Germinal center (tissue), 1 donor: ENCODE measurements at regions not wholly inside any gene's neighbourhood (a gene's known extent, or its start where the extent isn't known, plus 50 kb on each side); places are given as distances from the start of the nearest gene placed in this dataset.

Experiments used
- DNase-seq: peaks from one replicate; pipeline ENCODE4 v3.0.0; 2012; ENCODE audit warnings: mixed read lengths, low spot score

DNA sequence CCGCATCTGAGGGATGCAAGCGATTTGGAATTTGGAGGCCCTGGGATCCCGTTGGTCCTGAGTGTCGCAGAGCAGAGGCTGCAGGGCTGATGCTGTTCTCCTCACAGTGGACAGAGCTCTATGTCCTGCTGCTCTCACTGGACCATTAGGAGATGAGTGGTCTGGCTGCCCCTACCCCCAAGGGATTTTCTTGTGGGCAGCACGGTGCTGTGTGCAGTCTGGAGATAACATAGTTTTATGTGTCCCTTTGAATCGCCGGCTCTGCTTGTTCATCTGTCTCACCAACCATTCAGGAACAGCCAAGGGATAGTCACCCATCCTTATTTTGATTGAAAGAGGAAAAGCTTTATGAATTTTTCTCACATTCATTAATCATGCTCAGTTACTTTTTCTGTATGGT lies 49.9 kb downstream of the CHRM3 start:
- no peak for DNase-seq

DNA sequence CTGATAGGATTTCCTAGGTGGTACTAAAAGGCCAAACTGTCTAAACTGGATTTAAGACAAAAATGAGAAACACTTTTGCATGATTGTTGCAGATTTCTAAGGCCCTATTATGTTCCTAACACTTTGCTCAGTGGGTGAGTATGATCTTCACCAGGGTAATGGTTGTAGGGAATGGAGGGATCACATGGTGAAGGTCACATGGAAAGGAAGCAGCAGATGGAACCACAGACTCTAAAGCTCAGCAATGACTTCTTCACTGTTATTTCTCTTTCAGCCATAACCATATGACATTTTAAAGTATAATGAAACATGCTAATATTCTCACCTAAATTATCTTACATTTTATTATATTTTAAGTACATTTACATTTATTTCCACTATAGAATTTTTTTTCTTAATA lies 51.5 kb downstream of the CHRM3 start:
- DNase-seq, result no peak

- no peak for DNase-seq
These were observed 52.5 kb downstream of the CHRM3 start for GRCh38 chr1:239438891-239439290.

GRCh38 chr1:239443361-239443760 lies 57.0 kb downstream of the CHRM3 start:
- DNase-seq, result no peak

GRCh38 chr1:239446611-239447010 lies 60.2 kb downstream of the CHRM3 start:
- DNase-seq, result no peak

- DNase-seq, result no peak
These were observed 62.5 kb downstream of the CHRM3 start for GRCh38 chr1:239448911-239449310.

- DNase-seq, result no peak
These were observed 69.4 kb downstream of the CHRM3 start for GRCh38 chr1:239455743-239456142.

- DNase-seq, result no peak
These were observed 70.4 kb downstream of the CHRM3 start for GRCh38 chr1:239456788-239457187.

DNA sequence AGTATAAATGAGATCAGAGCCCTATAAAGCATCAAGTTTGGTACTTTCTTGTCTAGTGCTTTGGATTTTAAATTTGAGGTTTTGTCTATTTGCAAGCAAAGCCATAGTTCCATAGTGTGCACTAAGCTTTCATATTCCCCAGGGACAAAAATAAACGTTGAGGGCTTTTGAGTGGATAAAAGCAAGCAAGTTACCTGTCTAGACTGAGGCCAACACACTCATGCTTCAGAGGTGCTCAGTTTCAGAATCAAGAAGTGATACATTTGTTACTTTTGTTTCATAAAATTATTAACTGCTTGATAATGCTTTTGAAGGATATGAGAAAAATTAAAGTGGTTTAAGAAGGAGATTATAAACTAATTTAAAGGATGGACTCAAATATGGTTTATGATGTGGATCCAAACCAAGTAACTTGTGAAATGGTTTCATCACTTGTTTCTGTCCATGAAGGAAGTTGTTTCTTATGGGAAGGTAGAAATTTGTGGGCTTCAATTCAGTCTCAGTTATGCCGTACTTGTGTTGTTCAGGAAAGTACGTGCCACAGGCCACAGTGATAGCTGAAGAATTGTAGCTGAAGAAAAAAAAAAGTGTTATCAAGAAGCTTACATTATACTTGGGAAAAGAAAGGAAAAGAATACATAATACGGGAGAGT lies 71.2 kb downstream of the CHRM3 start:
- DNase-seq, result no peak

- DNase-seq, result no peak
These were observed 71.8 kb downstream of the CHRM3 start for GRCh38 chr1:239458144-239458500.

- DNase-seq, result no peak
These were observed 81.4 kb downstream of the CHRM3 start for GRCh38 chr1:239467730-239468129.

- DNase-seq, result no peak
These were observed 91.7 kb downstream of the CHRM3 start for GRCh38 chr1:239478069-239478468.

DNA sequence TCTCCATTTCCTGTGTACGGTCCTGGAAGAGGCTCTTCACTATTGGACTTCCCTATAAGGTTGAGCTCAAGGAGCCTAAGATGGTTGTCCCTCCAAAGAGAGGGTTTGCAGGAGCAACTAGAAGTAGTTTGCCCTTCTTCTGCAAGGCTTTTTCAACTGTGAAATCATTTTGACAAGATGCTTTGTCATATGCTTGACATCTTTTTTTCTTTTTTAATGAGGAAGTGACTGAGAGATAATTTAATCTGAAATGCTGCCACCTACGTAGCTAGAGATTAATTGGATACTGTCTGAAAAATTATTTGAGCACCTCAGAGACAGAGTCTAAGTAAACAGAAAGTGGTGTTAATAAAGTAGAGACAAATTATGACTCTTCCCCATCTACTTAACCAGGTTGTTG lies 97.0 kb downstream of the CHRM3 start:
- DNase-seq, result no peak

GRCh38 chr1:239493811-239494414 lies 107.5 kb downstream of the CHRM3 start:
- no peak for DNase-seq

DNA sequence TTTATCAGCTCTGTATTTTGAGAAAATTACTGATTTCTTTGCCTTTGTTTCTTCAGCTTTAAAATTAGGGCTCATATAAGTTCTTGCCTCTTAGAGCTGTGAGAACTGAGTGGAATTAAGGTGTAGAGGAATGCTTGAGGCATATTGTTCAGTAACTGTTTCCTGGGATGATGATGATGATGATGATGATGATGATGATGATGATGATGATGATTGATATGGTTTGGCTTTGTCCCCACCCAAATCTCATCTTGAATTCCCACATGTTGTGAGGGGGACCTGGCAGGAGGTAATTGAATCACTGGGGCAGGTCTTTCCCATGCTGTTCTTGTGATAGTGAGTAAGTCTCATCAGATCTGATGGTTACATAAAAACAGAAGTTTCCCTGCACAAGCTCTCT lies 118.7 kb downstream of the CHRM3 start:
- no peak for DNase-seq

- no peak for DNase-seq
These were observed 121.5 kb downstream of the CHRM3 start for GRCh38 chr1:239507826-239508225.

GRCh38 chr1:239511875-239512274 lies 125.5 kb downstream of the CHRM3 start:
- DNase-seq, result no peak

DNA sequence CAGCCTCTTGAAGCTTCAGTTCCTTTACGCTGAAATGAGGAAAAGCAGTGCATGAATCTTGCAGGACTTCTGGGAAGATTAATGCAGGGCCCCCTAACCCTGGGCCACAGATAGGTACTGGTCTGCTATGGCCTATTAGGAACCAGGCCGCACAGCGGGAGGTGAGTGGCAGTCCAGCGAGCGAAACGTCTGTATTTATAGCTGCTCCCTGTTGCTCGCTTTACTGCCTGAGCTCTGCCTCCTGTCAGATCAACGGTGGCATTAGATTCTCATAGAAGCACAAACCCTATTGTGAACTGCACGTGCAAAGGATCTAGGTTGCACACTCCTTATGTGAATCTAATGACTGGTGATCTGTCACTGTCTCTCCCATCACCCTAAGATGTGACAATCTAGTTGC lies 130.2 kb downstream of the CHRM3 start:
- DNase-seq, result no peak

DNA sequence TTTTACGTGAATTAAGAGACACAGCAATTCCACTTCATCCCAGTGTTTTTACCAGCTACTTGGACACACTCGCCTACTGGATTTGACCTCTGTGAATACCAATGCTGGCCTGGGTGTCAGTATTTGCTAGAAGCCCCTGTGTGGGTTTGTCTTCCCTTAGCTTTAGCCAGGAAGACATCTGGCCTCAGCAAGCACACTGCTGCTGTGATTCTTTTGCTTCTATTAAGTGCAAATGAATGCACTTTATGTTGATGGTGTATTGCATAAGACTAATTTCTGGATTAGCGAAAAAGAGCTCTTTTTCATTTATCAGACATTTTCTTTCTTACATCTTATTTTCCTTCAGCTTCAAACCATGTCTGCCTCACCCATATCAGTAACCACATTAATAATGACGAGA lies 140.0 kb downstream of the CHRM3 start:
- no peak for DNase-seq

- DNase-seq, result no peak
These were observed 140.8 kb downstream of the CHRM3 start for GRCh38 chr1:239527051-239527693.

DNA sequence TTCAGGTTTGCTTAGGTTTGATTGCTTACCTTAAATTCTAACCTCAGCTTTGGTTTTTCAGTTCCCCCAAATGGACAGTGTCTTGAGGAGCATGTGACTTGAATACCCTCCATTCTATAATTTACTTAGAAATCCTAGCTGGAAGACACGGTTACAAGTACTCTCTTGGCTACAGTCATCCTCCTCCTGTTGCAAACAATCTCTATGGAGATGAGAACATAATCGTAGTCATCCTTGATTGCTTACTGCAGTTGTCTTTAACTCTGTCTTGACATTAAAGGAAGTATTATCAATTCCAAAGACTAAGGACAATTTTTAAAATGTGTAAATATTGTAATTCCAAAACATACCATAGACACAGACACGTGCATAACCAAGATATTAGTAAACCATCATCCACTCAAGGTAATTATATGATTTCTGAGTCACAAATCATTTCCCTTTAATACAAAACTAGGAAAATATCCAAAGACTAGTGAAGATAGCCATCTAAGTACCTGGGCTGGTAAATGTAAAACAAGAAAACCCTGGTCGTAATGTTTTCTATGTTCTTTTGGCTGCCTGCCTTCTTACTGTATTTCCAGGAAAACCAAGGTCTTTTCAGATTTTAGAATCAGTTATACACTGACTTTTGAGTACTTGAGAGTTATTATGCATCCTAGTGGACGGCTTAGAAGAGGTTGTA lies 149.9 kb downstream of the CHRM3 start:
- no peak for DNase-seq

GRCh38 chr1:239537795-239538194 lies 151.4 kb downstream of the CHRM3 start:
- DNase-seq, result no peak
